ENCODE measurements at regions not wholly inside any gene's neighbourhood (a gene's known extent, or its start where the extent isn't known, plus 50 kb on each side); places are given as distances from the start of the nearest gene placed in this dataset.

DNA sequence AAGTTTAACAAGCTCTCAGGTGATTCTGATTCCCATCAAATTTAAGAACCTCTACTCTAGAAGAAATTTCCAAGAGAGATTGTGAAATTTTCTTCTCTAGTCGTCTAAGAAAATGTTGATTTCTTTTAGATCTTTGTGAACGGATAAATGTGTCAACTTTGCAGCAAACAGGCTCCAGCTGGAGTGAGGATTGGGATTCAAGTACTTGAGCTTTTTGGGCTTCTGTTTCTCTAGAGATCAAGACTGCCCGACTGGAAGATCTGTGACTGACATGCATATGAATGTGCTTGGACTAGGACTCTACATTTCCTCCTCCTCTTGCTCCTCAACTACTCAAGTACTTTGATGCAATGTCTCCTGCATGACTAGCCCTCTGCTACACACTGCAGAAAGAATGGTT, 388.3 kb downstream of the TMEM38B start:
- H3K27me3 ChIP-seq: no peaks in the 10 kb centered on the region
- H3K4me1 ChIP-seq: no peaks in the 10 kb centered on the region
- no peak overlapping the region for H3K27ac ChIP-seq
- DNase-seq: no peak
- no peak overlapping the region for H3K4me3 ChIP-seq
- H3K9me3 ChIP-seq: no peaks in the 10 kb centered on the region
- H3K36me3 ChIP-seq: no peaks in the 10 kb centered on the region
- TF ChIP-seq POLR2A (IDR thresholded peaks at IDR 0.05): no peak
- TF ChIP-seq, protein P1, sequence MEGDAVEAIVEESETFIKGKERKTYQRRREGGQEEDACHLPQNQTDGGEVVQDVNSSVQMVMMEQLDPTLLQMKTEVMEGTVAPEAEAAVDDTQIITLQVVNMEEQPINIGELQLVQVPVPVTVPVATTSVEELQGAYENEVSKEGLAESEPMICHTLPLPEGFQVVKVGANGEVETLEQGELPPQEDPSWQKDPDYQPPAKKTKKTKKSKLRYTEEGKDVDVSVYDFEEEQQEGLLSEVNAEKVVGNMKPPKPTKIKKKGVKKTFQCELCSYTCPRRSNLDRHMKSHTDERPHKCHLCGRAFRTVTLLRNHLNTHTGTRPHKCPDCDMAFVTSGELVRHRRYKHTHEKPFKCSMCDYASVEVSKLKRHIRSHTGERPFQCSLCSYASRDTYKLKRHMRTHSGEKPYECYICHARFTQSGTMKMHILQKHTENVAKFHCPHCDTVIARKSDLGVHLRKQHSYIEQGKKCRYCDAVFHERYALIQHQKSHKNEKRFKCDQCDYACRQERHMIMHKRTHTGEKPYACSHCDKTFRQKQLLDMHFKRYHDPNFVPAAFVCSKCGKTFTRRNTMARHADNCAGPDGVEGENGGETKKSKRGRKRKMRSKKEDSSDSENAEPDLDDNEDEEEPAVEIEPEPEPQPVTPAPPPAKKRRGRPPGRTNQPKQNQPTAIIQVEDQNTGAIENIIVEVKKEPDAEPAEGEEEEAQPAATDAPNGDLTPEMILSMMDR (IDR thresholded peaks at IDR 0.05): no peak

DNA sequence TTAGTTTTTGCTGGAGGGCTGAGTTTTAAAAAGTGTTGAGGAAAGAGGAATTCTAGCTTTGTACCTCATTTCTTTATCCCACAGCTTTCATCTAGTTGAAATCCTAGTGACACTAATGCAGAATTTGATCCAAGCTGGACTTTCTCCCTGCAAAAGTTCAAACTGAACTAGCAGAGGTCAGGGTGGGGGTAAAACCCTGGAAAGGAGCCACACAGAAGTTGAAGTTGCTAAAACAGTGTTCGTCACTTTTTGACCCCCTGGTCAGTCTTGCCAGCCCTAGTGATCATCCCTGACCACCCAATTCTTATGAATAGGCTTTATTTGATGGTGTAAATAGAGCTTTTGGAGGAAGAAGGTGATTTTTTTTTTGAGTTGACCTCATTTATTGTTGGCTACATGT, 390.4 kb downstream of the TMEM38B start:
- Histone ChIP-seq H3K36me3 (no peaks in the 10 kb centered on the region), H3K4me1 (no peaks in the 10 kb centered on the region), H3K27ac (no peak overlapping the region), H3K27me3 (no peaks in the 10 kb centered on the region), H3K4me3 (no peak overlapping the region), H3K9me3 (no peaks in the 10 kb centered on the region)
- no peak for TF ChIP-seq POLR2A (IDR thresholded peaks at IDR 0.05)
- TF ChIP-seq, protein P1 (IDR thresholded peaks at IDR 0.05): no peak
- DNase-seq: no peak

DNA sequence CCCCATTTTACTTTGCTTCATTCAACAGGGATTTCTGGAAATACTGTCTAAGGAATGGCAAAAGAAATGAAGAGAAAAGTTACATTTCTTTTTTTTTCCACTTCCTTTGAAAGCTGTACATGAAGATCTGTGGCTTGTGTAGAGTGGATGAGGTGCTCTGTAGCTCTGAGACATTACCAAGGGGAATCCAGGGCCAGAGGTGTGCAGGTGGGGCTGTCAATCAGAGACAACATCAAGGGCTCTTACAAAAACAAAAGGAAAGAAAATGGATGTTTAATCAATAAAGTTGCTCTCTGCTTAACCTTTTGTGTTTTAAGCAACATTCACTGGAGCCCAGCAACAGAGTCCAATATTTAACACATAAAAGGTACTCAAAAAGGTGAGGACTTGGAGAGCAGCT, 391.1 kb downstream of the TMEM38B start:
- TF ChIP-seq, protein P1 (IDR thresholded peaks at IDR 0.05): no peak
- TF ChIP-seq POLR2A (IDR thresholded peaks at IDR 0.05): no peak

DNA sequence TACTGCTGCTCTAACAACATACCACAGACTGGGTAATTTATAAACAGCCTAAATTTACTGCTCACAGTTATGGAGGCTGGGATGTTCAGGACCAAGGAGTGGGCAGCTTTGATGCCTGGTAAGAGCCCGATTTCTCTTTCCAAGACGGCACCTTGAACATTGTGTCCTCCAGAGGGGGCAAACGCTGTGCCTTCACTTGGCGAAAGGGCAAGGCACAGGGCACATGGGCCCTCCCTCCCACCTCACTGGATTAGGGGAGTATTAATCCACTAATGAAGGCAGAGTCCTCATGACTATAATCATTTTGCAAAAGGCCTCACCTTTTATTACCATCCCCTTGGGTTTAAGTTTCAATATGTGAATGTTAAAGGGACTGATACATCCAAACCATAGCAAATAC, 397.7 kb downstream of the TMEM38B start:
- H3K27ac ChIP-seq: no peak overlapping the region
- H3K4me3 ChIP-seq: no peak overlapping the region
- H3K27me3 ChIP-seq: no peaks in the 10 kb centered on the region
- DNase-seq: no peak
- TF ChIP-seq, protein P1 (IDR thresholded peaks at IDR 0.05): no peak
- TF ChIP-seq POLR2A (IDR thresholded peaks at IDR 0.05): no peak
- H3K36me3 ChIP-seq: no peaks in the 10 kb centered on the region
- no peaks in the 10 kb centered on the region for H3K9me3 ChIP-seq
- H3K4me1 ChIP-seq: no peaks in the 10 kb centered on the region

More for the DNA sequence above, 391.1 kb downstream of the TMEM38B start:
- Histone ChIP-seq H3K36me3 (no peaks in the 10 kb centered on the region), H3K27me3 (no peaks in the 10 kb centered on the region), H3K27ac (no peak overlapping the region), H3K9me3 (no peaks in the 10 kb centered on the region), H3K4me1 (no peaks in the 10 kb centered on the region), H3K4me3 (no peak overlapping the region)
- no peak for DNase-seq

DNA sequence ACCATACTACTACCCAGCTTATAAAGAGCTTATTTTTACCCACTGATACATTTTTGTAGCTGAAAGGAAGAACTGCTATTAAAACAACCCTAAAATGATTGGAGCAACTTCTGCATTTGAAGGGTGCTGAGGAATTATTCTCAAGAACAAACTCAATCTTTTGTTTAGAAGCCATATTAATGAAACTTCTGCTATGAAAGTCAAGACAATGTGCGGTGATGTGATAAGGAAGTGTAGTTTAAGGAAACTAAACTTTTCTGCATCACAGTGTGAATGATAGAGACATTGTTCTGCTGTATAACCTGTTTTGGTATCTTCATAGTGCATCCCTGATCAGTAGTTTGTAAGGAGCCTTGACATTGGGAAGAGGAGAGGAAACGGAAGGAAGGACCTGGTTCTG, 408.5 kb downstream of the TMEM38B start:
- no peaks in the 10 kb centered on the region for H3K4me1 ChIP-seq
- TF ChIP-seq, protein P1 (IDR thresholded peaks at IDR 0.05): no peak
- no peak for TF ChIP-seq POLR2A (IDR thresholded peaks at IDR 0.05)
- no peaks in the 10 kb centered on the region for H3K9me3 ChIP-seq
- no peak overlapping the region for H3K27ac ChIP-seq
- DNase-seq: no peak
- no peaks in the 10 kb centered on the region for H3K36me3 ChIP-seq
- H3K4me3 ChIP-seq: no peak overlapping the region
- no peaks in the 10 kb centered on the region for H3K27me3 ChIP-seq

DNA sequence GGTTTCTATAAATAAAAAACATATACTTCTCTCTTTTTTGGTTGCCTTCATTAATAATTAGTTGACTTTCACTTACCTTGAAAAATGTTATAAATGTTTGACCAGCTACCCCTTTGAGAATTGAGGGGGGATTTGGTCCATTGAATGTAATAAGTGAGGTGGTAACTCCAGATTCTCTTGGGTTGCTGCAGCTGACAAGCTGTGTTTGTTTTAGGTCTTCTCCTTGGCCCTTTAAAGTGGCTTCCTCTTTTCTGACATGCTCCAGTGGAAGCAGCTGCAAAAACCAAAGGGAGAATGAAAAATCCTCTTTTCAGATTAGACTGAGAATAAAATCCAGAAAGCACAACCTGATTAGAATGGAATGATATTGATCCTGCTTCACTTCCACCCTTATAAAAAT, 410.5 kb downstream of the TMEM38B start:
- Histone ChIP-seq H3K9me3 (no peaks in the 10 kb centered on the region), H3K4me3 (no peak overlapping the region), H3K27me3 (no peaks in the 10 kb centered on the region), H3K4me1 (no peaks in the 10 kb centered on the region), H3K36me3 (no peaks in the 10 kb centered on the region), H3K27ac (no peak overlapping the region)
- no peak for DNase-seq
- no peak for TF ChIP-seq POLR2A (IDR thresholded peaks at IDR 0.05)
- TF ChIP-seq, protein P1 (IDR thresholded peaks at IDR 0.05): no peak

Data from Peyer's patch (tissue), 4 donors.